GM04503 (cell line): ENCODE measurements at regions not wholly inside any gene's neighbourhood (a gene's known extent, or its start where the extent isn't known, plus 50 kb on each side); places are given as distances from the start of the nearest gene placed in this dataset.

Experiments
- DNase-seq: peaks from one replicate; pipeline ENCODE4 v3.0.0-alpha.2; 2012; ENCODE audit warnings: low read depth

GRCh38 chr1:239436286-239436685 lies 49.9 kb downstream of the CHRM3 start:
- no peak for DNase-seq

- DNase-seq = no peak
These were observed 51.5 kb downstream of the CHRM3 start for GRCh38 chr1:239437822-239438221.

GRCh38 chr1:239438891-239439290 lies 52.5 kb downstream of the CHRM3 start:
- no peak for DNase-seq

- no peak for DNase-seq
These were observed 57.0 kb downstream of the CHRM3 start for GRCh38 chr1:239443361-239443760.

- DNase-seq = no peak
These were observed 60.2 kb downstream of the CHRM3 start for GRCh38 chr1:239446611-239447010.

- DNase-seq = no peak
These were observed 62.5 kb downstream of the CHRM3 start for GRCh38 chr1:239448911-239449310.

GRCh38 chr1:239455743-239456142 lies 69.4 kb downstream of the CHRM3 start:
- DNase-seq = no peak

GRCh38 chr1:239456788-239457187 lies 70.4 kb downstream of the CHRM3 start:
- DNase-seq = no peak

GRCh38 chr1:239457491-239458143 lies 71.2 kb downstream of the CHRM3 start:
- no peak for DNase-seq

- no peak for DNase-seq
These were observed 71.8 kb downstream of the CHRM3 start for GRCh38 chr1:239458144-239458500.

- DNase-seq = no peak
These were observed 81.4 kb downstream of the CHRM3 start for GRCh38 chr1:239467730-239468129.

- DNase-seq = no peak
These were observed 91.7 kb downstream of the CHRM3 start for GRCh38 chr1:239478069-239478468.

GRCh38 chr1:239483391-239483790 lies 97.0 kb downstream of the CHRM3 start:
- DNase-seq = no peak

- no peak for DNase-seq
These were observed 107.5 kb downstream of the CHRM3 start for GRCh38 chr1:239493811-239494414.

- DNase-seq = no peak
These were observed 118.7 kb downstream of the CHRM3 start for GRCh38 chr1:239505094-239505493.

- no peak for DNase-seq
These were observed 121.5 kb downstream of the CHRM3 start for GRCh38 chr1:239507826-239508225.

GRCh38 chr1:239511875-239512274 lies 125.5 kb downstream of the CHRM3 start:
- no peak for DNase-seq

GRCh38 chr1:239516579-239516978 lies 130.2 kb downstream of the CHRM3 start:
- DNase-seq = no peak

GRCh38 chr1:239526391-239526790 lies 140.0 kb downstream of the CHRM3 start:
- no peak for DNase-seq

- DNase-seq = no peak
These were observed 140.8 kb downstream of the CHRM3 start for GRCh38 chr1:239527051-239527693.

GRCh38 chr1:239536165-239536849 lies 149.9 kb downstream of the CHRM3 start:
- DNase-seq = no peak

- DNase-seq = no peak
These were observed 151.4 kb downstream of the CHRM3 start for GRCh38 chr1:239537795-239538194.
